ENCODE measurements at regions not wholly inside any gene's neighbourhood (a gene's known extent, or its start where the extent isn't known, plus 50 kb on each side); places are given as distances from the start of the nearest gene placed in this dataset.
"Not testable (repeated sequence)": the region's sequence is repeated elsewhere in the genome, so short reads cannot be mapped to it uniquely, and the experiment has no call there.

DNA sequence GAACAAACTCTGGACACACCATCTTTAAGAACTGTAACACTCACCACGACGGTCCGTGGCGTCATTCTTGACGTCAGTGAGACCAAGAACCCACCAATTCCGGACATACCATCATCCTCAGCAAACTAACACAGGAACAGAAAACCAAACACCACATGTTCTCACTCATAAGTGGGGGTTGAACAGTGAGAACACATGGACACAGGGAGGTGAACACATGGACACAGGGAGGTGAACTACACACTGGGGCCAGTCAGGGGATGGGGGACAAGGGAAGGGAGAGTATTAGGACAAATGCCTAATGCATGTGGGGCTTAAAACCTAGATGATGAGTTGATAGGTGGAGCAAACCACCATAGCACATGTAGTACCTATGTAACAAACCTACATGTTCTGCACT lies 952.1 kb upstream of the PRR20A start:
- not testable (repeated sequence) for H3K27me3 ChIP-seq (ENCODE audit: control insufficient read depth in 2 of 2, insufficient read depth in 2 of 2, low read length in 2 of 2); H3K4me1 ChIP-seq (ENCODE audit: control insufficient read depth in 2 of 2, insufficient read depth in 2 of 2, low read length in 2 of 2); H3K9me3 ChIP-seq (ENCODE audit: control insufficient read depth in 2 of 2, low read length in 2 of 2); H3K9ac ChIP-seq (ENCODE audit: low read depth in 1 of 2, low read length in 2 of 2); H3K4me3 ChIP-seq (ENCODE audit: low read length in 2 of 2); H3K36me3 ChIP-seq (ENCODE audit: control insufficient read depth in 2 of 2, insufficient read depth in 2 of 2, low read length in 2 of 2); H3K27ac ChIP-seq (ENCODE audit: low read depth in 2 of 2, low read length in 2 of 2)

DNA sequence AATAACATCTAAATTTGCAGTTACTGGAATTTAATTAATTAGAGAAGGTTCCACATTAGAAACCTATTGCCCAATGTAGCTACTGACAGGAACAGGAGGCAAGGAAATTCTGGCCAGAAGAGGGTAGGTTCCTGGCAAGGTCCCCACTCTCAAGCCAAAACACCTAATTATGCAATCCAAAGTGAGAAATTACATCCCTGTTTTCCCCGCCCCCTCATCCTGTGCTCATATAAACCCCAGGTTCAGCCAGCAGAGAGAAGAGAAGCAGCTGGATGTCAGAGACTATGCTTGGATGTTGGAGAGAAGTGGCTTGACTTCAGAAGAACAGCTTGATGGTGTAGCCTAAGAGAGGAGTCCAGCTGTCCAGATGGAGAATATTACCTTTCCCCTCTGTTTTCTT lies 951.3 kb upstream of the PRR20A start:
- H3K36me3 ChIP-seq (ENCODE audit: control insufficient read depth in 2 of 2, insufficient read depth in 2 of 2, low read length in 2 of 2), result no peaks in the 10 kb centered on the region
- H3K27ac ChIP-seq (ENCODE audit: low read depth in 2 of 2, low read length in 2 of 2), result no peak overlapping the region
- H3K27me3 ChIP-seq (ENCODE audit: control insufficient read depth in 2 of 2, insufficient read depth in 2 of 2, low read length in 2 of 2), result no peaks in the 10 kb centered on the region
- H3K9me3 ChIP-seq (ENCODE audit: control insufficient read depth in 2 of 2, low read length in 2 of 2), result peaks cover 0 to 2% of the 10 kb centered on the region in 2 donors
- no peaks in the 10 kb centered on the region for H3K4me1 ChIP-seq (ENCODE audit: control insufficient read depth in 2 of 2, insufficient read depth in 2 of 2, low read length in 2 of 2)
- no peak overlapping the region for H3K9ac ChIP-seq (ENCODE audit: low read depth in 1 of 2, low read length in 2 of 2)
- no peak overlapping the region for H3K4me3 ChIP-seq (ENCODE audit: low read length in 2 of 2)

DNA sequence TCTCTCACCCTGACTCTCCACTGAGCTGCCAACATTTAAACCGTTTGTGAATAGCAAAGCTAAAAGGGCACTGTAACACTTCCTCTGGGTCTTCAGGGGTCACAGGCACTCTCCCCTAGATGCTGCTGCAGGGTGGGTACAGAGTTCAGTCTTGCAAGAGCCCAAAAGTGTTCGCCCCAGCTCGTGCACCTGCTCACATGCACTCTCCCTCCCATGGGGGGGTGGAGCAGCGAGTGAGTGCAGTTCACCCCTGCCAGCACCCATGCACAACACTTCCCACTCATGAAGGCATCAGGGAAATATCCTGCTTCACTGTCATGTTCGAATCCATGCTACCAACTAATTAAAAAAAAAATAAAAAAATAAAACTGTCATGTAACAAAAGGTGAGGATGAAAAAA lies 950.7 kb upstream of the PRR20A start:
- peaks cover 0 to 2% of the 10 kb centered on the region in 2 donors for H3K9me3 ChIP-seq (ENCODE audit: control insufficient read depth in 2 of 2, low read length in 2 of 2)

DNA sequence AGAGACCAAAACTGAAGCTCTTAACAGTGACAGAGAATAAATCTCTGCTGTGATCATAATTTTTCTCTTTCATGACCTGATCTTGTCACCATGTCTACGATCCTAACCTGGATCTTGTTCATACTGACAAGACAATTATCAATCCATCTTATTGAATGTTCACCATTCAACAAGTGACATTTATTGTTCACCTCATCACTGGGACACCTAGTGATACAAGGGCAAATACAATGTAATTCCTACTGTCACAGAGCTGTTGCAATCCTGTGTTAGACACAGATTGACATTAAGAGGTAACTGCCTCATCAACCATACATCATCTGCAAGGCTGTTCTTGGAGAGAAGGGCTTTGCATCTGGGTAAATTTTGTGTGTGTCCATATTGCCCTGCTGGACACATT lies 942.4 kb upstream of the PRR20A start:
- Histone ChIP-seq H3K27ac (ENCODE audit: low read depth in 2 of 2, low read length in 2 of 2) (no peak overlapping the region), H3K27me3 (ENCODE audit: control insufficient read depth in 2 of 2, insufficient read depth in 2 of 2, low read length in 2 of 2) (no peaks in the 10 kb centered on the region), H3K9me3 (ENCODE audit: control insufficient read depth in 2 of 2, low read length in 2 of 2) (no peaks in the 10 kb centered on the region), H3K9ac (ENCODE audit: low read depth in 1 of 2, low read length in 2 of 2) (no peak overlapping the region), H3K4me1 (ENCODE audit: control insufficient read depth in 2 of 2, insufficient read depth in 2 of 2, low read length in 2 of 2) (no peaks in the 10 kb centered on the region), H3K36me3 (ENCODE audit: control insufficient read depth in 2 of 2, insufficient read depth in 2 of 2, low read length in 2 of 2) (no peaks in the 10 kb centered on the region), H3K4me3 (ENCODE audit: low read length in 2 of 2) (no peak overlapping the region)

More for the DNA sequence above, 950.7 kb upstream of the PRR20A start:
- H3K4me3 ChIP-seq (ENCODE audit: low read length in 2 of 2), result no peak overlapping the region
- H3K4me1 ChIP-seq (ENCODE audit: control insufficient read depth in 2 of 2, insufficient read depth in 2 of 2, low read length in 2 of 2), result no peaks in the 10 kb centered on the region
- H3K27me3 ChIP-seq (ENCODE audit: control insufficient read depth in 2 of 2, insufficient read depth in 2 of 2, low read length in 2 of 2), result no peaks in the 10 kb centered on the region
- H3K9ac ChIP-seq (ENCODE audit: low read depth in 1 of 2, low read length in 2 of 2), result no peak overlapping the region
- no peaks in the 10 kb centered on the region for H3K36me3 ChIP-seq (ENCODE audit: control insufficient read depth in 2 of 2, insufficient read depth in 2 of 2, low read length in 2 of 2)
- H3K27ac ChIP-seq (ENCODE audit: low read depth in 2 of 2, low read length in 2 of 2), result no peak overlapping the region

DNA sequence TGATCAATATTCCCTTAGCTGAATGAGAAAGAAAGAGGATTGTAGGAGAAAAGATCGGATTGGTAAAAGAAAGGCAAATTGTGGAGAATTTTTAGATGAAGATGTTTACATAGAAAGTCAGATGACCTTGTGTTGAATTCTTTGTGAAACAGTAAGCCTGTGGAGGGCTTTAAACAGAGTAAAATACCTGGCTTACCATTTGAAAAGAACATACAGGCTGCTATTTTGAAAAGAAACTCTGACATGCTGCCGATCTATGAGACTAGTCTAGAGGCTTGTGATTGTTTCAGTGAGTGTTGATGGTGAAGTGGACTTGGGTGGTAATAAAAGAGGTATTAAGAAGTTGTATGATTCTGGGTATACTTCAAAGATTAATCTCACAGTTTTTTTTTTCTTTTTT lies 938.9 kb upstream of the PRR20A start:
- H3K27ac ChIP-seq (ENCODE audit: low read depth in 2 of 2, low read length in 2 of 2), result no peak overlapping the region
- H3K36me3 ChIP-seq (ENCODE audit: control insufficient read depth in 2 of 2, insufficient read depth in 2 of 2, low read length in 2 of 2), result no peaks in the 10 kb centered on the region
- no peaks in the 10 kb centered on the region for H3K4me1 ChIP-seq (ENCODE audit: control insufficient read depth in 2 of 2, insufficient read depth in 2 of 2, low read length in 2 of 2)
- no peaks in the 10 kb centered on the region for H3K27me3 ChIP-seq (ENCODE audit: control insufficient read depth in 2 of 2, insufficient read depth in 2 of 2, low read length in 2 of 2)
- no peak overlapping the region for H3K9ac ChIP-seq (ENCODE audit: low read depth in 1 of 2, low read length in 2 of 2)
- H3K9me3 ChIP-seq (ENCODE audit: control insufficient read depth in 2 of 2, low read length in 2 of 2), result no peaks in the 10 kb centered on the region
- H3K4me3 ChIP-seq (ENCODE audit: low read length in 2 of 2), result no peak overlapping the region

DNA sequence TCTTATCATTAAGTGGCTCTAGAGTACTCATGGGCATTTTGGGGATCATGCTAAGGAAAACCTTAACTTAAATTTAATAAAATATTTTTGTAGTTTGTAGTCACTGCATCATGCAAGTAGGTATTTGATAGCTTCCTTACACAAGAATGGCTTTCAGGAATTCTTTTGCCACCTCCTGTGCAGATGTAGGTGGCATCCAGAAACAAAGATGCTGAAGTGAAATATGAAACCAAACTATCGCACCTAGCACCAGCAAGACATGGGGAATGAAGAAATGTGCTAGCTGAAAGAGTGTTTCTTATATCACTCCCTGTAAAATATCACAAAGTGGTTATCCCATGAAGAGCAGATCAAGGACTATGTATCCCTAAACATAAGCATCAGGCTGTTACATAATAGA lies 924.5 kb upstream of the PRR20A start:
- Histone ChIP-seq H3K9me3 (ENCODE audit: control insufficient read depth in 2 of 2, low read length in 2 of 2) (peaks cover 0 to 5% of the 10 kb centered on the region in 2 donors), H3K4me3 (ENCODE audit: low read length in 2 of 2) (no peak overlapping the region), H3K36me3 (ENCODE audit: control insufficient read depth in 2 of 2, insufficient read depth in 2 of 2, low read length in 2 of 2) (no peaks in the 10 kb centered on the region), H3K4me1 (ENCODE audit: control insufficient read depth in 2 of 2, insufficient read depth in 2 of 2, low read length in 2 of 2) (no peaks in the 10 kb centered on the region), H3K27me3 (ENCODE audit: control insufficient read depth in 2 of 2, insufficient read depth in 2 of 2, low read length in 2 of 2) (no peaks in the 10 kb centered on the region), H3K9ac (ENCODE audit: low read depth in 1 of 2, low read length in 2 of 2) (no peak overlapping the region), H3K27ac (ENCODE audit: low read depth in 2 of 2, low read length in 2 of 2) (no peak overlapping the region)

DNA sequence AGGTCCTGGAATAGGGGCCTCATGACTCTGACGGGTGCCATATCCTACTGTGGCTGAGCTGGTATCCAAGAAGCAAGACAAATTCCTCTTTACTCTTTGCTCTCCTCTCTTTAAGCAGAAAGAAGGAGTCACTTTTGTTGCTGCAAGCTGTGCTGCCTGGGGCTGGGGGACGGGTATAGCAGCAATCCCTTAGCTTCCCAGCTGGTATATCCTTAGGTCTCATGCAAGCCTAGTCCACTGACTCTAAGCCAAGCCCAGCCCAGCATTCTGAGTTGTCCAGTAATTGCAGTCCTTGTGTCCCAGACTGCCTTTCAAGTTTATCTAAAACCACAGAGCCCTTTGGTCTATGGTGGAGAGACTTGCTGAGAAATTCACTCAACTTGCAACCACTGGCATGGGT lies 893.0 kb upstream of the PRR20A start:
- Histone ChIP-seq H3K9ac (ENCODE audit: low read depth in 1 of 2, low read length in 2 of 2) (no peak overlapping the region), H3K27ac (ENCODE audit: low read depth in 2 of 2, low read length in 2 of 2) (no peak overlapping the region), H3K27me3 (ENCODE audit: control insufficient read depth in 2 of 2, insufficient read depth in 2 of 2, low read length in 2 of 2) (no peaks in the 10 kb centered on the region), H3K36me3 (ENCODE audit: control insufficient read depth in 2 of 2, insufficient read depth in 2 of 2, low read length in 2 of 2) (no peaks in the 10 kb centered on the region), H3K9me3 (ENCODE audit: control insufficient read depth in 2 of 2, low read length in 2 of 2) (no peaks in the 10 kb centered on the region), H3K4me3 (ENCODE audit: low read length in 2 of 2) (no peak overlapping the region), H3K4me1 (ENCODE audit: control insufficient read depth in 2 of 2, insufficient read depth in 2 of 2, low read length in 2 of 2) (no peaks in the 10 kb centered on the region)

DNA sequence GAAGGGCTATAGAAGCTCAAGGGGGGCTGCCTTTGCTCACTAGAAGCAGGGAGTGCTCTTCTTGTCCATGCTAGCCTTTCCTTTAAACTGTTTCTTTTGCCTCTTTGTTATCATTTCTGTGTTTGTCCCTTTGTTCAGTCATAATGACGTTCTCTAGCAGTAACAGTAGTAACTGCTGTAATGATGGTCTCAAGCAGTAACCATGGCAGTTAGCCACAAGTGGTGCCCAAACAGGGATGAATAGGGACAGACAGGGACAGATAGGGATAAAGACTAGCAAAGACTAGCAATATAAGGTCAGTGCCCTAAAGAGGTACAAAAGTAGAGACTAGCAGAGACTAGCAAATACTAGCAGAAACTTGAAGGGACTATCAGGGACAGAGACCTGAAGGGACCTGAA lies 869.0 kb upstream of the PRR20A start:
- Histone ChIP-seq H3K27ac (ENCODE audit: low read depth in 2 of 2, low read length in 2 of 2) (no peak overlapping the region), H3K4me1 (ENCODE audit: control insufficient read depth in 2 of 2, insufficient read depth in 2 of 2, low read length in 2 of 2) (no peaks in the 10 kb centered on the region), H3K27me3 (ENCODE audit: control insufficient read depth in 2 of 2, insufficient read depth in 2 of 2, low read length in 2 of 2) (no peaks in the 10 kb centered on the region), H3K9me3 (ENCODE audit: control insufficient read depth in 2 of 2, low read length in 2 of 2) (no peaks in the 10 kb centered on the region), H3K4me3 (ENCODE audit: low read length in 2 of 2) (no peak overlapping the region), H3K9ac (ENCODE audit: low read depth in 1 of 2, low read length in 2 of 2) (no peak overlapping the region), H3K36me3 (ENCODE audit: control insufficient read depth in 2 of 2, insufficient read depth in 2 of 2, low read length in 2 of 2) (no peaks in the 10 kb centered on the region)

DNA sequence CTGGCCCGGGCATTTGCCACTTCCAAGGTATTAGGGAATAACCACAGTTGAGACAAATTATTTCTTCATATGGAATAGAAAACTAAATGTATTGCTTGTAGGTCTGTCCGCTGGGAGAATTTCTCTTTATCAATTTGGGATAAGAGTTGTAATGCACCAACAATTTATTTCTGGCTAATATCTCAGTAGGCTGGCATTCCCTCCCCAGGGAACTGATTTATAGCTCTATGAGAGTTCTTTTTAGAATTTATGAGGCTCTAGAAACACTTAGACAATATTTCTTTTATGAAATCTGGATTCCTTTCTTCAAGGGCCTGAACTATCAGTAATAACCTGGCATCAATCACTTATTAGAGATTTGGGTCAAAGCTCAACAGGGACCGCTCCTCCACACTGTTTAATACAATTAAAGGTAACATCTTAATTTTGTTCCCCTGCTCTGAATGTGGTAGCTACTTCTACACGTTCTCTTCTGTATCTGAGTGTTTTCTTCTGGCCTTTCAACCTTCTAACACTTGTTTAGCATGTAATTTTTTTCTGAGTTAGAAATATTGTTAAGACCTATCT lies 857.4 kb upstream of the PRR20A start:
- Histone ChIP-seq H3K27ac (ENCODE audit: low read depth in 2 of 2, low read length in 2 of 2) (no peak overlapping the region), H3K9me3 (ENCODE audit: control insufficient read depth in 2 of 2, low read length in 2 of 2) (no peaks in the 10 kb centered on the region), H3K36me3 (ENCODE audit: control insufficient read depth in 2 of 2, insufficient read depth in 2 of 2, low read length in 2 of 2) (no peaks in the 10 kb centered on the region), H3K4me3 (ENCODE audit: low read length in 2 of 2) (no peak overlapping the region), H3K4me1 (ENCODE audit: control insufficient read depth in 2 of 2, insufficient read depth in 2 of 2, low read length in 2 of 2) (no peaks in the 10 kb centered on the region), H3K9ac (ENCODE audit: low read depth in 1 of 2, low read length in 2 of 2) (no peak overlapping the region), H3K27me3 (ENCODE audit: control insufficient read depth in 2 of 2, insufficient read depth in 2 of 2, low read length in 2 of 2) (no peaks in the 10 kb centered on the region)

DNA sequence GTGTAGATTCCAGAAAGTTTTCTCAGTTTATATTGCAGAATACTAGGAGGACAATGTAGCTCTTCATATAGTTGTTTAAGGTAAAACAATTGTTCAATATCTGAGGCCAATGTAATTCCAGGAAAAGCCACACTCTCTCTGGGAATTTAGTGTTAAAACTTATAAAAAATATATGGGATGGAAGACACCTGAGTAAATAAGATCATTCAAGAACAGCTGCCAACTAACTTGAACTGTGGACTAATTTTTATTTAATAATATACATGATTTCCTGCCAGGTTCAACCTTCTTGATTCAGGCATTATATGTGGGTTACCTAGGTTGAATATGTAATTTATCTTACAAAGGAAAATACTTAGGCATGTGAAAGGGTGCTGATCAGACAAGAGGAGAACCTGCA lies 841.1 kb upstream of the PRR20A start:
- H3K9ac ChIP-seq (ENCODE audit: low read depth in 1 of 2, low read length in 2 of 2), result no peak overlapping the region
- H3K9me3 ChIP-seq (ENCODE audit: control insufficient read depth in 2 of 2, low read length in 2 of 2), result no peaks in the 10 kb centered on the region
- H3K36me3 ChIP-seq (ENCODE audit: control insufficient read depth in 2 of 2, insufficient read depth in 2 of 2, low read length in 2 of 2), result no peaks in the 10 kb centered on the region
- no peak overlapping the region for H3K4me3 ChIP-seq (ENCODE audit: low read length in 2 of 2)
- H3K27ac ChIP-seq (ENCODE audit: low read depth in 2 of 2, low read length in 2 of 2), result no peak overlapping the region
- no peaks in the 10 kb centered on the region for H3K4me1 ChIP-seq (ENCODE audit: control insufficient read depth in 2 of 2, insufficient read depth in 2 of 2, low read length in 2 of 2)
- H3K27me3 ChIP-seq (ENCODE audit: control insufficient read depth in 2 of 2, insufficient read depth in 2 of 2, low read length in 2 of 2), result no peaks in the 10 kb centered on the region

DNA sequence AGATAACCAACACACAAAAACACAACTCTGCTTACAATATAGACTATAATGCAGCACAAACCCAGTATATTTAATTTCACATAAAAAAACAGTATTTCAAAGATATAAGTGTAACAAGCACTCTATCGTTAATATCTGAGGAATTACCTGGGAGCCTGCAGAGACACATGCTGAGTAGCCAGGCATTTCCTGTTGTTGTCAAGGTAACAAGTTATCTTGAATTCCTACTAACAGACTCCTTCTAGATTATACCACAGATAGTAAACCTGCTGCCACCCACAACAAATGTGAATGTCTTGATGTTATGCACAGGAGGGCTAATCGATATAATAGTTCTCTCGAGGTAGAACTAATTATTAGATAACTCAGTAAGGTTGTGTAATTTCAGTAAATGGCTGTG lies 826.0 kb upstream of the PRR20A start:
- peaks cover 0 to 2% of the 10 kb centered on the region in 2 donors for H3K9me3 ChIP-seq (ENCODE audit: control insufficient read depth in 2 of 2, low read length in 2 of 2)
- no peaks in the 10 kb centered on the region for H3K27me3 ChIP-seq (ENCODE audit: control insufficient read depth in 2 of 2, insufficient read depth in 2 of 2, low read length in 2 of 2)
- no peaks in the 10 kb centered on the region for H3K36me3 ChIP-seq (ENCODE audit: control insufficient read depth in 2 of 2, insufficient read depth in 2 of 2, low read length in 2 of 2)

More for the DNA sequence above, 826.0 kb upstream of the PRR20A start:
- H3K4me3 ChIP-seq (ENCODE audit: low read length in 2 of 2), result no peak overlapping the region
- no peaks in the 10 kb centered on the region for H3K4me1 ChIP-seq (ENCODE audit: control insufficient read depth in 2 of 2, insufficient read depth in 2 of 2, low read length in 2 of 2)
- H3K9ac ChIP-seq (ENCODE audit: low read depth in 1 of 2, low read length in 2 of 2), result no peak overlapping the region
- H3K27ac ChIP-seq (ENCODE audit: low read depth in 2 of 2, low read length in 2 of 2), result no peak overlapping the region

Measured in mucosa of rectum (tissue), 2 donors.